ENCODE measurements at regions not wholly inside any gene's neighbourhood (a gene's known extent, or its start where the extent isn't known, plus 50 kb on each side); places are given as distances from the start of the nearest gene placed in this dataset.
"Not testable (repeated sequence)": the region's sequence is repeated elsewhere in the genome, so short reads cannot be mapped to it uniquely, and the experiment has no call there.

- DNase-seq (ENCODE audit: low read depth), result no peak
- no peak overlapping the region for H3K4me3 ChIP-seq (ENCODE audit: low read depth, low read length)
Measured at GRCh38 chr20:63145156-63145555, 70.8 kb downstream of the YTHDF1 start.

GRCh38 chr20:63142933-63143332, 73.0 kb downstream of the YTHDF1 start:
- no peak overlapping the region for H3K4me3 ChIP-seq (ENCODE audit: low read depth, low read length)
- no peak for DNase-seq (ENCODE audit: low read depth)

- DNase-seq (ENCODE audit: low read depth), result no peak
- no peak overlapping the region for H3K4me3 ChIP-seq (ENCODE audit: low read depth, low read length)
Measured at GRCh38 chr20:63141531-63141930, 74.4 kb downstream of the YTHDF1 start.

GRCh38 chr20:63140514-63141433, 75.2 kb downstream of the YTHDF1 start:
- DNase-seq (ENCODE audit: low read depth), result no peak

GRCh38 chr20:63139837-63140236, 76.1 kb downstream of the YTHDF1 start:
- no peak for DNase-seq (ENCODE audit: low read depth)

More at GRCh38 chr20:63140514-63141433, 75.2 kb downstream of the YTHDF1 start:
- no peak overlapping the region for H3K4me3 ChIP-seq (ENCODE audit: low read depth, low read length)

GRCh38 chr20:63139356-63139755, 76.6 kb downstream of the YTHDF1 start:
- H3K4me3 ChIP-seq (ENCODE audit: low read depth, low read length), result no peak overlapping the region
- DNase-seq (ENCODE audit: low read depth), result no peak

More at GRCh38 chr20:63139837-63140236, 76.1 kb downstream of the YTHDF1 start:
- no peak overlapping the region for H3K4me3 ChIP-seq (ENCODE audit: low read depth, low read length)

GRCh38 chr20:63138855-63139341, 77.0 kb downstream of the YTHDF1 start:
- H3K4me3 ChIP-seq (ENCODE audit: low read depth, low read length), result no peak overlapping the region

GRCh38 chr20:63137851-63138415, 78.0 kb downstream of the YTHDF1 start:
- DNase-seq (ENCODE audit: low read depth), result no peak
- H3K4me3 ChIP-seq (ENCODE audit: low read depth, low read length), result no peak overlapping the region

More at GRCh38 chr20:63138855-63139341, 77.0 kb downstream of the YTHDF1 start:
- DNase-seq (ENCODE audit: low read depth), result no peak

- H3K4me3 ChIP-seq (ENCODE audit: low read depth, low read length), result no peak overlapping the region
- DNase-seq (ENCODE audit: low read depth), result no peak
Measured at GRCh38 chr20:63136296-63136695, 79.6 kb downstream of the YTHDF1 start.

GRCh38 chr20:63135411-63135810, 80.5 kb downstream of the YTHDF1 start:
- H3K4me3 ChIP-seq (ENCODE audit: low read depth, low read length), result no peak overlapping the region
- no peak for DNase-seq (ENCODE audit: low read depth)

GRCh38 chr20:63134711-63135361, 81.1 kb downstream of the YTHDF1 start:
- DNase-seq (ENCODE audit: low read depth); H3K4me3 ChIP-seq (ENCODE audit: low read depth, low read length): not testable (repeated sequence)

GRCh38 chr20:63134201-63134612, 81.7 kb downstream of the YTHDF1 start:
- no peak overlapping the region for H3K4me3 ChIP-seq (ENCODE audit: low read depth, low read length)
- DNase-seq (ENCODE audit: low read depth), result no peak

- H3K4me3 ChIP-seq (ENCODE audit: low read depth, low read length), result no peak overlapping the region
- DNase-seq (ENCODE audit: low read depth), result no peak
Measured at GRCh38 chr20:63133481-63134091, 82.3 kb downstream of the YTHDF1 start.

GRCh38 chr20:63132715-63133471, 83.0 kb downstream of the YTHDF1 start:
- DNase-seq (ENCODE audit: low read depth), result no peak
- H3K4me3 ChIP-seq (ENCODE audit: low read depth, low read length), result no peak overlapping the region

- H3K4me3 ChIP-seq (ENCODE audit: low read depth, low read length), result no peak overlapping the region
- DNase-seq (ENCODE audit: low read depth), result no peak
Measured at GRCh38 chr20:63132131-63132714, 83.7 kb downstream of the YTHDF1 start.

- no peak for DNase-seq (ENCODE audit: low read depth)
- no peak overlapping the region for H3K4me3 ChIP-seq (ENCODE audit: low read depth, low read length)
Measured at GRCh38 chr20:63130658-63131577, 85.0 kb downstream of the YTHDF1 start.

GRCh38 chr20:63129991-63130657, 85.8 kb downstream of the YTHDF1 start:
- DNase-seq (ENCODE audit: low read depth), result no peak
- no peak overlapping the region for H3K4me3 ChIP-seq (ENCODE audit: low read depth, low read length)
